ENCODE measurements at regions not wholly inside any gene's neighbourhood (a gene's known extent, or its start where the extent isn't known, plus 50 kb on each side); places are given as distances from the start of the nearest gene placed in this dataset.
"Not testable (repeated sequence)": the region's sequence is repeated elsewhere in the genome, so short reads cannot be mapped to it uniquely, and the experiment has no call there.

DNA sequence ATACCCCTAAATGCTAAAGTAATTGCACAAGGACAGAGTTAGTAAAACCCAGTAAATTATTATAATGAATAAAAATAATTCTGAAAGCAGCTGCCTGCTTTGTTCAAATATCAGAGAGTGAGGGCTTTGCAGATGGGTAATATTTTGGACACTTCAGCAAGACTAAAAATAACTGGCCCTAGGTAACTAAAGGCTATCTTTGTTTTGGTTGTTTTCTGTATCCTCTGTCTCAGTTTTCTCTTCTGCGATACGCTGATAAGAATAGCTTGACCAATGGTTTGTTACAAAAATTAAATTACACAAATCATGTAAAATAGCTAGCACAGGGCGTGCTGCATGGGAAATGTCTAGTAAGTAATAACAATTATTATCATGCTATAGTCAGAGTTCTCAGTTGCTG is 204.7 kb downstream of the FGFR2 start:
- no peak for DNase-seq (ENCODE audit: low spot score)
- TF ChIP-seq, protein P1, sequence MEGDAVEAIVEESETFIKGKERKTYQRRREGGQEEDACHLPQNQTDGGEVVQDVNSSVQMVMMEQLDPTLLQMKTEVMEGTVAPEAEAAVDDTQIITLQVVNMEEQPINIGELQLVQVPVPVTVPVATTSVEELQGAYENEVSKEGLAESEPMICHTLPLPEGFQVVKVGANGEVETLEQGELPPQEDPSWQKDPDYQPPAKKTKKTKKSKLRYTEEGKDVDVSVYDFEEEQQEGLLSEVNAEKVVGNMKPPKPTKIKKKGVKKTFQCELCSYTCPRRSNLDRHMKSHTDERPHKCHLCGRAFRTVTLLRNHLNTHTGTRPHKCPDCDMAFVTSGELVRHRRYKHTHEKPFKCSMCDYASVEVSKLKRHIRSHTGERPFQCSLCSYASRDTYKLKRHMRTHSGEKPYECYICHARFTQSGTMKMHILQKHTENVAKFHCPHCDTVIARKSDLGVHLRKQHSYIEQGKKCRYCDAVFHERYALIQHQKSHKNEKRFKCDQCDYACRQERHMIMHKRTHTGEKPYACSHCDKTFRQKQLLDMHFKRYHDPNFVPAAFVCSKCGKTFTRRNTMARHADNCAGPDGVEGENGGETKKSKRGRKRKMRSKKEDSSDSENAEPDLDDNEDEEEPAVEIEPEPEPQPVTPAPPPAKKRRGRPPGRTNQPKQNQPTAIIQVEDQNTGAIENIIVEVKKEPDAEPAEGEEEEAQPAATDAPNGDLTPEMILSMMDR (conservative IDR thresholded peaks at IDR 0.05; ENCODE audit: low read depth): no peak
- H3K27ac ChIP-seq: no peak overlapping the region
- CTCF ChIA-PET: no interaction called here
- POLR2A ChIA-PET (ENCODE audit: low non-redundant PET): no interaction called here

DNA sequence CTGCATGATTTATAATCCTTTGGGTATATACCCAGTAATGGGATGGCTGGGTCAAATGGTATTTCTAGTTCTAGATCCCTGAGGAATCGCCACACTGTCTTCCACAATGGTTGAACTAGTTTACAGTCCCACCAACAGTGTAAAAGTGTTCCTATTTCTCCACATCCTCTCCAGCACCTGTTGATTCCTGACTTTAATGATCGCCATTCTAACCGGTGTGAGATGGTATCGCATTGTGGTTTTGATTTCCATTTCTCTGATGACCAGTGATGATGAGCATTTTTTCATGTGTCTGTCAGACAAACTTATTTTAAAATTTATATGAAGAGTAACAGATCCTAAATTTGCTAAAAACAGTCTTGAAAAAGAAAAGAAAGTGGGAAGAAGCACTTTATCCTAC is 197.7 kb downstream of the FGFR2 start:
- POLR2A ChIA-PET (ENCODE audit: low non-redundant PET); DNase-seq (ENCODE audit: low spot score); CTCF ChIA-PET; H3K27ac ChIP-seq: not testable (repeated sequence)

DNA sequence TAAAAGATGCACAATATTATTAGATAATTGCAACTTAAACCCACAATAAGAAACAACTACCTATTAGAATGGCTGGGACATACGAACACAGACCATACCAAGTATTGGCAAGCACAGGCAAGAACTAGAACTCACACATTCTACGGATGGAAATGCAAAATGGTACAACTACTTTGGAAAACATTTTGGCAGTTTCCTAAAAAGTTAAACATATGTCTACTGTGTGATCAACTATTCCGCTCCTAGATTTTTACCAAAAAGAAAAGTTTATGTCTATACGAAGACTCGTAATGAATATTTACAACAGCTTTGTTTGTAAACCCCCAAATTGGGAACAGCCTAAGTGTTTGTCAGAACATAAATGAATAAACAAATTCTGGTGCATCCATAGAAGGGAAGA is 194.7 kb downstream of the FGFR2 start:
- H3K27ac ChIP-seq: no peak overlapping the region
- ChIA-PET CTCF (no interaction called here), POLR2A (ENCODE audit: low non-redundant PET) (no interaction called here)
- no peak for DNase-seq (ENCODE audit: low spot score)
- TF ChIP-seq, protein P1 (conservative IDR thresholded peaks at IDR 0.05; ENCODE audit: low read depth): no peak

DNA sequence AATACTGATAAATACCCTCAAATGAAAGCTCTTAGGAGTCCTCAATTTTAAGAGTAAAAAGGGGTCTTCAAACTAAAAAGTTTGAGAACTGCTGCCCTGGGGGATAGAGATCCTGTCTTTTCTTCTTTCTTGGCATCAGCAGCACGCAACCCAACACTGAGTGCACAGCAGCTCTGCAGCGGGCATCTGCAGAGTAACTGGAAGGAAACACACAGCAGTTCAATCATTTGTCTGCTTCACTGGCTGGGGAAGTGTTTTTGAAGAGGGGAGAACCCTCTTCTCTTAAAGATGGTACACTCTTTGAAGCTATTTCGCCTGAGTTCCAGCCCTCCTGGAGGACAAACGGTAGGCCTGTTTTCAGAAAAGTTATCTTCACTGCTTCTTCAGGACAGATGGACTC is 193.6 kb downstream of the FGFR2 start:
- H3K27ac ChIP-seq: no peak overlapping the region
- ChIA-PET CTCF (interaction anchor here (0.6 kb wide), 2 partner anchors 346 to 478 kb away, joined by 3 read pairs; no protein-coding TSS in a partner anchor), POLR2A (ENCODE audit: low non-redundant PET) (no interaction called here)
- no peak for DNase-seq (ENCODE audit: low spot score)
- TF ChIP-seq, protein P1 (conservative IDR thresholded peaks at IDR 0.05; ENCODE audit: low read depth): no peak

DNA sequence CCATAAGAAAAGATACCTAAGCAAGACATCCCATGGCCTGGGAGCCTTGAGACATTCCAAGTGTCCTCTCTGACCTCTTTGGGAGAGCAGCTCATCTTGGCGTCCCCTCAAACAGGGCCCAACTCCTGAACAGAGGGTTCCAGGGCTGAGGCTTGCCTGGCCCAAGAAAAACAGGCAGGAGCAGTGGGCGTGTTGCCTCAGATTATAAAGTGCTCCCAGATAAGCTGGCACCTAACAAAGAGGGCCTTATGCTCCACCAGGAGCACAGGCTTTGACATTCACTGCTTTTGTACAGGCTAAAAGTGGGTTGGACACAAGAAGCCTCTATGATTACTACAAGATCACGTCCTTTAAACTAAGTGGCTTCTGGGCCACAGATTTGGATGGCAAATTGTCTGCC is 193.1 kb downstream of the FGFR2 start:
- POLR2A ChIA-PET (ENCODE audit: low non-redundant PET): no interaction called here
- no peak overlapping the region for H3K27ac ChIP-seq
- TF ChIP-seq, protein P1 (conservative IDR thresholded peaks at IDR 0.05; ENCODE audit: low read depth): no peak
- CTCF ChIA-PET: no interaction called here
- no peak for DNase-seq (ENCODE audit: low spot score)

DNA sequence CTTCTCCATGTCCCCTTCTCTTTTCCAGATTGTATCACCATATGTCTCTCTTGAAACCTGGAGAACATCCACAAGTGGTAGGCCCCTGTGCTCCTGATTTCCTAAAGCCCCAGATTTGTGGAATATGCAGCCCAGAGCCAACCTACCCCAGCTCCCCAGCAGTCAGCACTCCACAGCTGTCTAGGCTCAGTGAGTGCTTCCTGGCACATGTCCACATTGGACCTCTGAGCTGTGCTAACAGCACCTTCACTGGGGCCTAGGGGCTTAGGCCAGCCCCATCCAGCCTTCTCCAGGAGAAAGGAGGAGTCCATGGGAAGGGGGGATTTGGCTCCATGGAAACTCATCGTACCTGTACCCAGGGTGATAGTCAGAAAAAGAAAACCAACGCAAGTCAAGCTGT is 192.7 kb downstream of the FGFR2 start:
- no peak overlapping the region for H3K27ac ChIP-seq
- DNase-seq (ENCODE audit: low spot score): no peak
- TF ChIP-seq, protein P1 (conservative IDR thresholded peaks at IDR 0.05; ENCODE audit: low read depth): no peak
- POLR2A ChIA-PET (ENCODE audit: low non-redundant PET): no interaction called here
- CTCF ChIA-PET: no interaction called here

DNA sequence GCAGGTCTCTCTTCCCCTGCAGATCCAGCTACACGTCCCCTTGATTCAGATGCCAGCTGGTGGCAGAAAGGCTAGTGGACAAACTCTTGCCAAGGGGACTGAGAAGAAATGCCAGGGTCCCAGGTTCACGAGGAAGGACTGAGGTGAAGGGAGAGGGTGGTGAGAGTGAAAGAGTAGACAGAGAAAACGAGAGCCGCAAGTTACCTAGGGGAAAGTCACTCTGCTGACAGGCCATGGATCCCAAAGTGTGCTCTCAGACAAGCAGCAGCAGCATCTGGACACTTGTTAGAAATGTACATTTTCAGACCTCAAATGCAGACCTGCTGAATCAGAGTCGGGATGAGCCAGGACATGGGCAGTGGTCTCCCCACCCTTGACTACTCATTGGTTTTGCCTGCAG is 192.3 kb downstream of the FGFR2 start:
- TF ChIP-seq, protein P1 (conservative IDR thresholded peaks at IDR 0.05; ENCODE audit: low read depth): no peak
- CTCF ChIA-PET: no interaction called here
- DNase-seq (ENCODE audit: low spot score): no peak
- POLR2A ChIA-PET (ENCODE audit: low non-redundant PET): no interaction called here
- H3K27ac ChIP-seq: no peak overlapping the region
